Adrenal gland (tissue), 9 donors: ENCODE measurements at regions not wholly inside any gene's neighbourhood (a gene's known extent, or its start where the extent isn't known, plus 50 kb on each side); places are given as distances from the start of the nearest gene placed in this dataset.

Experiments
- DNase-seq, 7 donors: peaks; one replicate each; pipeline ENCODE4 v3.0.0-alpha.2; 2019 to 2020
- H3K27ac ChIP-seq, 5 donors: fragments of 200-600 bp; sonication (generic) in 4 of 5; 1 replicate in 3 of 5; 2 replicates in 2 of 5; pipeline versions ENCODE4 v1.5.1 to v1.8.0; 2016 to 2020; ENCODE audit warnings: mild to moderate bottlenecking in 1 of 5
- H3K27me3 ChIP-seq: fragments of 200-600 bp; 2 replicates; pipeline ENCODE4 v1.8.0; 2021
- H3K36me3 ChIP-seq, 2 donors: fragments of 200-600 bp; replicated peaks in 1 of 2; 1 replicate in 1 of 2; 2 replicates in 1 of 2; pipeline versions ENCODE4 v1.5.1 to v1.8.0; 2018 to 2022
- H3K4me1 ChIP-seq, 2 donors: fragments of 200-600 bp; replicated peaks in 1 of 2; 1 replicate in 1 of 2; 2 replicates in 1 of 2; pipeline versions ENCODE4 v1.5.1 to v1.8.0; 2018 to 2021
- H3K4me3 ChIP-seq, 4 donors: fragments of 200-600 bp; sonication (generic) in 3 of 4; one replicate each; pipeline ENCODE4 v1.5.1; 2016 to 2018
- H3K9me3 ChIP-seq, 3 donors: fragments of 200-600 bp; sonication (generic) in 1 of 3; replicated peaks in 1 of 3; 1 replicate in 2 of 3; 2 replicates in 1 of 3; pipeline versions ENCODE4 v1.5.1 to v1.8.0; 2016 to 2021
- POLR2A ChIP-seq, 2 donors: fragments of 450-650 bp; IDR thresholded peaks; one replicate each; pipeline ENCODE4 v1.6.1; 2017; ENCODE audit warnings: antibody characterized with exemption in 2 of 2, mild to moderate bottlenecking in 2 of 2, moderate library complexity in 1 of 2
- WGBS, 4 donors: extraction: QIAGEN DNeasy Blood & Tissue Kit in 2 of 4; methylation state at CpG; one replicate each; pipeline versions ENCODE4 v1.1.5 to v1.1.7; 2013 to 2017; 5-methylcytosine and 5-hydroxymethylcytosine counted together
- intact Hi-C, 2 donors: fragments of 100-400 bp; cut with DNase I; formaldehyde crosslinking; loops; one replicate each; pipeline versions ENCODE4 v1.14.1 to v1.15.0; 2022 to 2023
- TF ChIP-seq, protein P1 (sequence below), 6 experiments: fragments of 450-650 bp in 4 of 6; fragments of 200-600 bp in 2 of 6; sonication (generic) in 1 of 6; IDR thresholded peaks; 1 replicate in 5 of 6; 2 replicates in 1 of 6; pipeline versions ENCODE4 v1.5.1 to v1.8.0; 2016 to 2021; ENCODE audit warnings: antibody characterized with exemption in 6 of 6, mild to moderate bottlenecking in 2 of 6, moderate library complexity in 1 of 6
- donor health status: healthy with polysubstance abuse.
- donor health status: Bipolar disorder and iron deficiency.
- donor health status: DM: yes; HTN: yes; CAD: no.
- donor health status: DM: no; HTN: no; CAD: no.
- donor health status: DM: no; HTN: no; CAD: no.

DNA sequence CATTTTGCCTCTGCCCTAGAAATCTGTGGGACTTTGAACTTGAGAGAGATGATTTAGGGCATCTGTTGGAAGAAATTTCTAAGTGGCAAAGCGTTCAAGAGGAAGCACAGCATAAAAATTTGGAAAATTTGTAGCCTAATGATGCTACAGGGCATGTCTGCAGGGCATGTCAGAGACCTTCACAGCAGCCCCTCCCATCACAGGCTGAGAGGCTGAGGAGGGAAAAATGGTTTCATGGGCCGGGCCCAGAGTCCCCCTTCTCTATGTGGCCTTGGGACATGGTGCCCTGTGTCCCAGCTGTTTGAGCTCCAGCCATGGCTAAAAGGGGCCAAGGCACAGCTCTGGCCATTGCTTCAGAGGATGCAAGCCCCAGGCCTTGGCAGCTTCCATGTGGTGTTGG is 203.0 kb downstream of the STK31 start:
- no peak for TF ChIP-seq POLR2A (IDR thresholded peaks at IDR 0.05)
- TF ChIP-seq, protein P1, sequence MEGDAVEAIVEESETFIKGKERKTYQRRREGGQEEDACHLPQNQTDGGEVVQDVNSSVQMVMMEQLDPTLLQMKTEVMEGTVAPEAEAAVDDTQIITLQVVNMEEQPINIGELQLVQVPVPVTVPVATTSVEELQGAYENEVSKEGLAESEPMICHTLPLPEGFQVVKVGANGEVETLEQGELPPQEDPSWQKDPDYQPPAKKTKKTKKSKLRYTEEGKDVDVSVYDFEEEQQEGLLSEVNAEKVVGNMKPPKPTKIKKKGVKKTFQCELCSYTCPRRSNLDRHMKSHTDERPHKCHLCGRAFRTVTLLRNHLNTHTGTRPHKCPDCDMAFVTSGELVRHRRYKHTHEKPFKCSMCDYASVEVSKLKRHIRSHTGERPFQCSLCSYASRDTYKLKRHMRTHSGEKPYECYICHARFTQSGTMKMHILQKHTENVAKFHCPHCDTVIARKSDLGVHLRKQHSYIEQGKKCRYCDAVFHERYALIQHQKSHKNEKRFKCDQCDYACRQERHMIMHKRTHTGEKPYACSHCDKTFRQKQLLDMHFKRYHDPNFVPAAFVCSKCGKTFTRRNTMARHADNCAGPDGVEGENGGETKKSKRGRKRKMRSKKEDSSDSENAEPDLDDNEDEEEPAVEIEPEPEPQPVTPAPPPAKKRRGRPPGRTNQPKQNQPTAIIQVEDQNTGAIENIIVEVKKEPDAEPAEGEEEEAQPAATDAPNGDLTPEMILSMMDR (IDR thresholded peaks at IDR 0.05): no peak
- Histone ChIP-seq H3K4me3 (no peak overlapping the region), H3K9me3 (no peaks in the 10 kb centered on the region), H3K4me1 (no peaks in the 10 kb centered on the region), H3K27ac (no peak overlapping the region), H3K27me3 (no peaks in the 10 kb centered on the region), H3K36me3 (no peaks in the 10 kb centered on the region)
- intact Hi-C loops: no loop called here
- DNase-seq: no peak
- 58 to 75% (median 72%) methylated on average over 1 to 2 of the region's 2 CpGs for WGBS, 4 donors

DNA sequence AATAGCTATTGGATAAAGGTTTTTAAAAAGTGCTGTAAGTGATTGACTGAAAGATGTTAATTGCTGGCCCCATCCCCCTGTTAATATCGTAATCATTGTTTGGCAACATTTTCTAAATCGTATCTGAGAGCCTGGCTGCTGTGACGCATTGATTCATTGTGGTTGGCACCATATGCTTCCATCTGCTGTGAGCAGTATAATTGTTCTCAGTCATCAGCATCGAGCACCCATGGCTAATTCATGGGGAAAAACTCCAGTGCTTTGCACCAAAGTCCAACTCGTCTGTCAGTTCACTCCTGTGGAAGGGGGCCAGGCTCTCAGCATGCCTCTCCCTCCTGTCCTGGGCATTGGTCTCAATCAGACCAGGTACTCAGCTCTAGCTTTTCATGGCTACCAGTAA is 205.2 kb downstream of the STK31 start:
- no peaks in the 10 kb centered on the region for H3K27me3 ChIP-seq
- intact Hi-C loops: no loop called here
- H3K27ac ChIP-seq: no peak overlapping the region
- no peak overlapping the region for H3K4me3 ChIP-seq
- TF ChIP-seq POLR2A (IDR thresholded peaks at IDR 0.05): no peak
- TF ChIP-seq, protein P1 (IDR thresholded peaks at IDR 0.05): no peak
- no peak for DNase-seq
- no peaks in the 10 kb centered on the region for H3K4me1 ChIP-seq
- no peaks in the 10 kb centered on the region for H3K9me3 ChIP-seq
- WGBS, 4 donors: 53 to 68% (median 59%) methylated on average over 5 of the region's 5 CpGs
- no peaks in the 10 kb centered on the region for H3K36me3 ChIP-seq

DNA sequence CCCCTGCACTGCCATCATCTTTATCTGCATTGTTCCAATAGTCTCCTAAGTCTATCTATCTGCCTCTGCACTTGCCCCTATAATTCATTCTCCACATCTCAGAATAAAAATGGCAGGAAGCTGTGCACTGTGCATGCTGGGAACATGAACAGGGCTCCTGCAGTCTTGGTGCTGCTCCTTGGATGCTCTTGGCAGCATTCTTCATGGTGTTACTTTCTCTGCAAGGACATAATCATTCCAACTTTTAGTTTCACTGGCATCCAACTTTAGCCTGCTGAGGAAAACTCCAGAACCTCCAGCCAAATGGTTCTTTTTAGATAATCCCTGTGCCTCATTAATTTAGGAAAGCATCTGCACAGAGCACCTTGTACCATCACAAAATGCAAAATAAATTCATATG is 208.3 kb downstream of the STK31 start:
- no peak for DNase-seq
- Histone ChIP-seq H3K4me1 (no peaks in the 10 kb centered on the region), H3K9me3 (no peaks in the 10 kb centered on the region), H3K4me3 (no peak overlapping the region), H3K36me3 (no peaks in the 10 kb centered on the region), H3K27me3 (no peaks in the 10 kb centered on the region), H3K27ac (no peak overlapping the region)
- intact Hi-C loops: no loop called here
- no peak for TF ChIP-seq POLR2A (IDR thresholded peaks at IDR 0.05)
- TF ChIP-seq, protein P1 (IDR thresholded peaks at IDR 0.05): no peak

DNA sequence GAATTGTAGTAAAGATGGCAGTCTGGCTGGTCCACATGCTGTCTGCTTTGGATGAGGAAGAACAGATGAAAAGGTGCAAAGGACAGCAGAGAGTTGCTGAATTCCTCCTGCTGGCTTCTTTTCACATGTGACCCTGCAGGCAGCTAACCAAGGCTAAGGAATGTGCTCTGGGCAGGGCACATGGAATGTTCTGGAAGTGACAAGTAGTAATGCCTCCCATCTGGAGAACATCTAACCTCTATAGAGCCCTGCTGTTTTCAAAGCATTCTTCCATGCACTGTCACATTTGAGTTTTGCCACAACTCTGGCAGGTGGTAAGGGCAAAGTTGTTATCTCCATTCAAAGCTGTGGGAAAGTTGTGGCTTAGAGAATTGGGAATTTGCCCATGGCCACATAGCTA is 208.8 kb downstream of the STK31 start:
- TF ChIP-seq POLR2A (IDR thresholded peaks at IDR 0.05): no peak
- TF ChIP-seq, protein P1 (IDR thresholded peaks at IDR 0.05): no peak

More for the DNA sequence above, 208.8 kb downstream of the STK31 start:
- no peak for DNase-seq
- intact Hi-C loops: no loop called here
- H3K27ac ChIP-seq: no peak overlapping the region
- no peaks in the 10 kb centered on the region for H3K4me1 ChIP-seq
- H3K36me3 ChIP-seq: no peaks in the 10 kb centered on the region
- no peaks in the 10 kb centered on the region for H3K9me3 ChIP-seq
- no peaks in the 10 kb centered on the region for H3K27me3 ChIP-seq
- H3K4me3 ChIP-seq: no peak overlapping the region
